ENCODE measurements at regions not wholly inside any gene's neighbourhood (a gene's known extent, or its start where the extent isn't known, plus 50 kb on each side); places are given as distances from the start of the nearest gene placed in this dataset.

DNA sequence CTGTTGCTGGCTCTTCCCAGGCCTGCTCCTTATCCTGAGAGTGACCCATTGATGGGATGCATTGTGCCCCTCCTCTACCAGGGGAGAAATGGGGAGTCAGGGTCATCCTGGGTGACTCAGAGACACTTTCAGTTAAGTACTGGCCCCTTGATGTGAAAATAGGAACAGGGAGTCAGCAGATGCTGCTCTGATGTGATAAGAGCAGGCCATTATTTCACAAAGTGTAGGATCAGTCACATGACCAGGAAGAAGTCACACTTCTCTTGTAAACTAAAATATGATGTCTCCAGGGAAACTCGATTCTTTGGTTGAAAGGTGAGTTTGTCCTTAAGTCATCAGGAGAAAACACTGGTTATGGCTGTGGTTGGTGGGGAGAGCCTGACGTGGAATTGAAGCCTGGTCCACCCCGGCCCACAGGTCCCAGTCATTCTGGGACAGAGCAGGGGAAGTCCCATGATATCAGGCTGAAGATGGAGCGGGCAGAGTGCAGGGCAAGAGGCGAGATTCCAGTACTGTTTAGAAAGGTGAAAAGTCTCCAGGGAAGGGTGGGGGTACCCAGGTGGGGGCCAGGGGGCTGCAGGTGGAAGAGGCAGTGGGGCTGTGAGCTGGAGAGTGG, 88.6 kb upstream of the NLRP1 start:
- TF ChIP-seq, protein P1, sequence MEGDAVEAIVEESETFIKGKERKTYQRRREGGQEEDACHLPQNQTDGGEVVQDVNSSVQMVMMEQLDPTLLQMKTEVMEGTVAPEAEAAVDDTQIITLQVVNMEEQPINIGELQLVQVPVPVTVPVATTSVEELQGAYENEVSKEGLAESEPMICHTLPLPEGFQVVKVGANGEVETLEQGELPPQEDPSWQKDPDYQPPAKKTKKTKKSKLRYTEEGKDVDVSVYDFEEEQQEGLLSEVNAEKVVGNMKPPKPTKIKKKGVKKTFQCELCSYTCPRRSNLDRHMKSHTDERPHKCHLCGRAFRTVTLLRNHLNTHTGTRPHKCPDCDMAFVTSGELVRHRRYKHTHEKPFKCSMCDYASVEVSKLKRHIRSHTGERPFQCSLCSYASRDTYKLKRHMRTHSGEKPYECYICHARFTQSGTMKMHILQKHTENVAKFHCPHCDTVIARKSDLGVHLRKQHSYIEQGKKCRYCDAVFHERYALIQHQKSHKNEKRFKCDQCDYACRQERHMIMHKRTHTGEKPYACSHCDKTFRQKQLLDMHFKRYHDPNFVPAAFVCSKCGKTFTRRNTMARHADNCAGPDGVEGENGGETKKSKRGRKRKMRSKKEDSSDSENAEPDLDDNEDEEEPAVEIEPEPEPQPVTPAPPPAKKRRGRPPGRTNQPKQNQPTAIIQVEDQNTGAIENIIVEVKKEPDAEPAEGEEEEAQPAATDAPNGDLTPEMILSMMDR (IDR thresholded peaks at IDR 0.05; ENCODE audit: insufficient read depth, low read depth, low read length) = no peak
- TF ChIP-seq EZH2 (IDR thresholded peaks at IDR 0.05; ENCODE audit: insufficient read depth, low read length) = no peak
